ENCODE measurements at regions not wholly inside any gene's neighbourhood (a gene's known extent, or its start where the extent isn't known, plus 50 kb on each side); places are given as distances from the start of the nearest gene placed in this dataset.

DNA sequence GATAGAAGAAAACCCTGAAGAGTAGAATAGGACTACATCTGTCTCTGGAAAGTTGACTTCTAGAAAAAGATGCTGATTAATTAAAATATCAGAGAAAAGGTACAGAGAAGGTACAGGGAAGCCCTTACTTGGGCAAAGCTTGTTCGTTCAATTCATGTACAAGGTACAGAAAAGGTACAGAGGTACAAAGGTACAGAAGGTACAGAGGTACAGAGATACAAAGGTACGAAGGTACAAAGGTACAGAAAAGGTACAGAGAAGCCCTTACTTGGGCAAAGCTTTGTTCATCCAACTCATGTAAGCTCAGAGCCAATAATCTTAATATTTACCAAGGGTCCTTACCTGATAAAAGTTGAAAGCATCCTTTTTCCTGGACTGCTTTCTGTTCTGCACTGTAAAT is 182.3 kb downstream of the PCSK1 start:
- no peak for FAIRE-seq
- DNase-seq (ENCODE audit: extremely low spot score, insufficient read length, low read depth) = no peak

DNA sequence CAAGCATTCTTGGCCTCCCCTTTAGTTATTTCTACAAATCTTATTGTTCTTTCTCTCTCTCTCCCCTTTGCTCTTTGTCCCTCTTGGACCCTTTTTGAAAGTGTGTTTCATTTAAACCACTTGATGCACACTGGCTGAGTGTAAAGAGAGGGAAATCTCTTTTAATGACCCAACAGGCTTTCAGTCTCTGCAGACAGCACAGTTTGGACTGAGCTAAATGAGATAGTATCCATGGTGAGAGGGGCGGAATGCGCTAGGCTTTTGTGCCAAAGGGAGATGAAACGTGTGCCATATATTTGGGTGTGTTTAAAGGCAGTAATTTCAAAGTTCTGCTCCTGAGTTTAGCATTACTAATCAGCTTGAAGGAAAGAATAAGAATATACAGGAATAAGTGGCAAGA is 184.9 kb downstream of the PCSK1 start:
- FAIRE-seq = no peak
- DNase-seq (ENCODE audit: extremely low spot score, insufficient read length, low read depth) = no peak

DNA sequence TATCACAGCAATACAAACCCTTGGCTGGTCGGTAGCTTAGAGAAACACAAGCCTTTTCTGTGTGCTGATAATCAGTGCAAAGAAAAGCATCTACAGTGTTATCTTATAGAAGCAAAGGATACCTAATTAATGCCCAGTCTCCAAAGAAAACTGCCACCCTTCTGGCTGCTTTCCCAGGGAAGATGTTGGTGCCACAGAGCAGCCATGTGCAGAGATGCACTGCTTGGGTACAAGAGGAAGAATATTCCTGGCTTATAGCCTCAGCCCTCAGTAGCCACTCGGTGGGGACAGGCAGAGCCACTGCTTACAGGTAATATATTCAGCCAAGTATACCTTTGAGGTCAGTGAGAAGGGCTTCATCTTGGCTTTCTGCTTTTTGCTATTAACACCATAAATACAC is 185.3 kb downstream of the PCSK1 start:
- FAIRE-seq (no peak), DNase-seq (ENCODE audit: extremely low spot score, insufficient read length, low read depth) (no peak)

DNA sequence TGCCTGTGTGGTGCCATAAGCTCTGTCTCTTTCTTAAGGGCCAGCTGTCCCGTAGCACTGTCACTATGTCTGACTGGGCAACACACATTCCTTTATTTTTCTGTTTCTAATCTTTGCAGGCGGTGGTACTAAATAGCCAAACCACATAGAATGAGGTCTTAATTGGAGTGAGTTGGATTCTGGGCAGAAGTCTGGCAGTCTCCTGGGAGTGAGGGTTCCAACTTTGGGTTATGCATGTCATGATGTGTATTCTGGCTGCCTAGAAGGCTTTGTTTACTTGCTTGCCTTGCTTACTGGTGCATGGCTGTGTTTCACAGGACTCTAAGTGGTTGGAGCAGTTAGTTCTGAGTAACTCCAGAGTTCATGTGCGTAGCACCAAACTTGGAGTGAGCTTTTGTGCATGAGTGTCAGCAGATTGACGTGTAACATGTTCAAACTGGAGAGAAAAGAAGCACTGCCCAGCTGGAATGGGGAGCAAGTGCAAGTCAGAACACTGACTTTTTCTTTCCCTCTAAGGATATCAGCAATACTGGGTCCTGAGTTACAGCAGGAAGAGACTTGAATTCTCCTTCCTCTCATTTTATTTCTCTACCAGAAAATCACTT is 185.8 kb downstream of the PCSK1 start:
- FAIRE-seq (no peak), DNase-seq (ENCODE audit: extremely low spot score, insufficient read length, low read depth) (no peak)

DNA sequence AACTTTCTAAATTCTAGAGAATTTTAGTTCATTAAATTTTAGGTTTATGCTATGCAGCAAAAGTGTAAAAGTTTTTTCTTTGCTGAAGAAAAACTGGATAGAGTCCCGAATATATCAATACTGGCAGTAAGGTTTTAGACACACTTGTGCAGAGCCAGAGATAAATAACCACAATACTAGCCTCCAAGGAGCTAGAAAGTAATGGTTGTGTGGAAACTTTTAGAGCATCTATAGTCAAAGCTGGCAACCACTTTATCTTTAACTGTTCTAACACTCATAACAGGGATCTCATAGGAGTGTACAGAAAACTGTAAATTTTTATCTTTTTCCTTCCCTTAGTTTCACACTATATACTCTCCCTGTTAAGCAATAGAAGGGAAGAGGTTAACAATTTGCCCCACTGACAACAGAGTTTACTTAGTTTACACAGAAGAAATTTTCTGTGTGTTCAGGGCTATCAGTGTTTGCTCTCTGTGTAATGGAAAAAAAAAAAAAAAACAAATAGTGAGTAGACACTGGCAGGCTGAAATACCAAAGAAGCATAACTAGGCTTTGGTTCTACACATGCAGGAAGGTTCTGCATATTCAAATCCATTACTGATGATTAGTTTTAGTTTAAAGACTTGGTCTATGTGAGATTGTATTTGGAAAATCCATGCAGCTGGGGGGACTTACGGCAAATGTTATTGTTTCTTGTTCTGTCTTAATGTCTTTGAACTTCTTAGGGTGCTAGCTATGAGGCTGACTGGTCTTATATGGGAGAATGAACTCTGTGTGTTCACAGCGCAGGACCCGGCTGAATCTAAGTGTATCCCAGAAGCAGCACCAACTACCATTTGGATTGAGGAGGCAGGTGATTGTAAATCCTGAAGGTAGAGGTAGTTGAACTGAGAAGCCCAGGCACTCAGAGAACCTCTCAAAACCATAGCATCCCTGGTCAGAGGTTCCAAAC is 187.6 kb downstream of the PCSK1 start:
- DNase-seq (ENCODE audit: extremely low spot score, insufficient read length, low read depth) (no peak), FAIRE-seq (no peak)

DNA sequence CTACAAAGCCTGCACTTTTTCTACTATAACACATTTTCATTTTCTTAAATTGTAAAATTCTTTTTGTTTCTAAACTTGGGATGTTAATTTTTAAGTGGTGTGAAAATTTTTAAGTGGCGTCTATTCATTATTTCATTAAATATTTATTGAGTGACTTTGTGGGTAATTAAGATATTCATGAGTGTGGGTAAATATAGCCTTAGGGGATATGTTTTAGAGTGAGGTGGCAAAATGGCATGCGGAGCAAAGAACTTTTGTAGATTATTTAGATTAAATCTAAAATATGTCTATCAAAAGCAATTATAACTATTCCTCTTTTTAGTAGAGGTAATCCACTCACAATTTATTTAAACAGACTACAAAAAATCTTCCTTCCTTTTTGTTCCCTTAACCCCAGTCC is 188.4 kb downstream of the PCSK1 start:
- no peak for DNase-seq (ENCODE audit: extremely low spot score, insufficient read length, low read depth)
- no peak for FAIRE-seq

DNA sequence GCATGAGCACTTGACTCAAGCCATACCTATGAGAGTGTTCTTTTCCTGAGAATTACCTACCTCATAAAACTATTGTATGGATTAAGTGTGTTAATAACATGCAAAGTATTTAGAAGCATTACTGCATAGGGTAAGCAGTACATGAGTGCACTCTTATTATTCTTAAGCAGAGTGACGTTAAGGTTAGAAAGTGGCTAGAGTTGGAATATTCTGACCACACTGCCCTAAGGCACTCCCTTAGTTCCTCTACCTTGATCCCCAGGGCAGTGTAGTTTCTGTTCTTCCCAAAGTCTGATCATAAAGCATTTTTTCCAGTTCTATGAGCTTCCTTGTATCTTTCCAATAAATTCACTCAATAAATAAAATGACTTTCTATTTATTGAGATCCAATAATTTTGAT is 189.2 kb downstream of the PCSK1 start:
- no peak for FAIRE-seq
- DNase-seq (ENCODE audit: extremely low spot score, insufficient read length, low read depth) = no peak

DNA sequence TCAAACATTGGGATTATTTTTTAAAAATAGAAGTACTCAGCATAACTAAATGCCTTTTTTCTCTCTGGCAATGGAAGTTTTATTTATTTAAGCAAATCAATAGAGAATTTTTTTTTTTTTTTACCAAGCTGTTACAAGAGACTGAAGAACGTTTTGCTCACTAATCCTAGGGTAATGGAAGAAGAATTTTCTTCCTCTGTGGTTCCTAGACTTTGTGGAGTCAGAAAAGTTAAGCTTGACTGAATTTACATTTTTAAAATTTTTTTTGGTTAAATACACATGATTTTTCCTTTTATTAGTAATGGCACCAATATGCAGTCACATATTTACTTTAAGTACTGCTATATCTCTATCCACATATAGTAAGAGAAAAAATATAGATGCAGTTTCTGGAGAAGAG is 189.8 kb downstream of the PCSK1 start:
- FAIRE-seq = no peak
- no peak for DNase-seq (ENCODE audit: extremely low spot score, insufficient read length, low read depth)

DNA sequence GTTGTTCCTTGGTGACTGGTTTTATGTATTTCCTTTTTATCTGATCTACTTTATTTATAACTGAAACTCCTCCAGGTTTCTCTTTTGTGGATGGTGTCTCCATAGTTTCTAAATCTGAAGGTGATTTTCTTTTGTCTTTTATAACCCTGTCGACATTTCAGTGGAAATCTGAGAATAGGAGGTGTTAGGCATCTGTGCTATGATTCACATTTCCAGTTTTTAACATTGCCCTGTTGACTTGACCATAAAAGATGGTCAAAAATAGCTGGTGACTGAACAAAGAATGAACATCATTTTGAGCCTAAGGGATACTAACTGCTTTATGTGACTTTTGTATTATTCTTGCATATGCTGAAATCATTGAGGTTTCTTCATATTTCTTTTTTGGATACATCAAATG is 190.5 kb downstream of the PCSK1 start:
- FAIRE-seq = no peak
- DNase-seq (ENCODE audit: extremely low spot score, insufficient read length, low read depth) = no peak

DNA sequence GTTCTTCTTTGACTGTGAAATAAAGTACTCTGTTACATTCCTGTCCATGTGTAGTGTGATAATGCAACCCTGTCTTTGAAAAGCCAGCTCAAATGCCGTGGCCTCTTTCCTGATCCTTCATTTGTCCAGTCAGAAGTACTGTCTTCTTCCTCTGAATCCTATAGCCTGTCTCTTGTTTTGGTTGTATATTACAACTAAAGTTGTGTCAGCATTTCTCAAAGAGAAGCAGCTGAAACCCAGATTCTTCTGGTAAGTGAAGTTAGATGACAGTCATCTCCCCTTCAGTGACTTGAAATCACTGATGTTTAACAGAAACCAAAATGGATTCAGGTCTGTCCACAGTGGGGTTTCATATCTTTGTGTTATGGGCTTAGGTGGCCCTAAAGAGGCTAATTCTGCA is 196.2 kb downstream of the PCSK1 start:
- no peak for DNase-seq (ENCODE audit: extremely low spot score, insufficient read length, low read depth)
- FAIRE-seq = no peak

DNA sequence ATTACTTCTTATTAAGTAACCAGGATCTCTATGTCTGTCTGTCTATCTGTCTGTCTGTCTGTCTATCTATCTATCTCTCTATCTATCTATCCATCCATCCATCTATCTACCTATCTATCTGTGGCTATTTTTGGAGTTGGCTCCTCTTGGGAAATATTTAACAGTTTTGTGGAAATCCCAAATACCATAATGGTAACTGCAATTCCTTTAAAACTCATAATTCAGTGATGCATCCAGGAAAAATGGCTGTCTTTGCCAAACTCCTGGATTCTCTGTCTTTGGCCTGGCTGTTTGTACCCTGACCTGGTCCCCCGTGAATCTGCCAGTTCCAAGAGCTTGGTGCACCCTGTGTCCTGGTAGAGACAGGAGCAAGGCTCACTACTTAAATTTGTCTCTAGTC is 197.0 kb downstream of the PCSK1 start:
- FAIRE-seq = no peak
- no peak for DNase-seq (ENCODE audit: extremely low spot score, insufficient read length, low read depth)

DNA sequence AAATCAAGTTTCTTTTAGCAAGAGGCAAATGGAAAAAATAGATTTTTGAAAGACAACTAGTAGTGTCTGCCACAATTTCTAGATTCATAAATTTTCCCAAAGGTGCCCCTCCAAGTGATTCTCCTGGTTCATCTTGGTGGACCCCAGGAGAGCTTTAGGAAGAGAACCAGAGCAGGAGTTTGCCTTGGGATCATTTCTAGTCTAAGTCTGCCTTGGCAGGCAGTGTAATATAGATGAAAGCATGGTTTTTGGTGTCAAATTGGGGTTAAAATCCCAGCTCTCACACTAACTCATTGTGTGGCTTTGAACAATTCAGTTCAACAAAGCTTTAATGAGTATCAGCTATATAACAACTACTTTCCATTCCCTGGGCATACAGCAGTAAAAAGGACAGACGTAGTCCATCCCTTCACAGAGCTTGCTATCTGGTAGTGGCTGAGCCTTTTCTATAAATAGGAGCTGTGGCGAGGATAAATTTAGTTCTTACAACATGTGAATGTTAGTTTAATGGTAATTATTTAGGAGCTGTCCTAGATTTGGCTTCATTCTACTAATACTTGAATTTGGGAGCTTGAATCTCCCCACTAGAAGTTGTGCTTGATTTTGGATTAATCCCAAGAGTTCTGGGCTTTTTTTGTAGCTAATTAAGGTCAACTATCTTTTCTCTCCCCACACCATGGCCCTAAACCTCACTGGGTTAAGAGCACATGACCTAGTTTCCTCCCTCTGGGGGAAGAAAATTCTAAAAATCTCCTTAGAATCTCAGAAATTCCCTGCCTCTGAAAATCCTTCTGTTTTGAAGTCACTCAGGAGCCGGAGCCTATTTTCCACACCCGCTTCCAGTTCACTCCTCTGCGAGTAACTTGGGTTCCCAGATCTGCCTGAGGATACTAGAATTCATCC is 197.8 kb downstream of the PCSK1 start:
- DNase-seq (ENCODE audit: extremely low spot score, insufficient read length, low read depth) (no peak), FAIRE-seq (no peak)

DNA sequence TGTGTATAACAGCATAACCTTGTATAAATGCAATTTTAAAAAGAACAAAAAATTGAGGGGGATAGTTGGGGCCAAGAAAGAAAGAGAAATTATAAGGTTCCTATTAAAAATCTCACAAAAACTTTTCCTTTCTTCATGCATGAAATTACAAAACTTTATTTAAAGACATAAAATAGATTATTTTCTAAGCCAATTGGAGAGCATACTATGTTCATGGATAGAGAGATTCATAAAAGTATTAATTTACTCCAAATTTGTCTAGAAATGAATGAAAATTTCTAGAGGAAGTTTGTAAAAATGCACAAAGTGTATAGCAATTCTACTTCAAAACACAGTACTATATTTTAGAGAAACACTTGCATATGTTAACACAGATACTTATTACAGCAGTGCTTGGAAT is 200.4 kb downstream of the PCSK1 start:
- FAIRE-seq (no peak), DNase-seq (ENCODE audit: extremely low spot score, insufficient read length, low read depth) (no peak)

DNA sequence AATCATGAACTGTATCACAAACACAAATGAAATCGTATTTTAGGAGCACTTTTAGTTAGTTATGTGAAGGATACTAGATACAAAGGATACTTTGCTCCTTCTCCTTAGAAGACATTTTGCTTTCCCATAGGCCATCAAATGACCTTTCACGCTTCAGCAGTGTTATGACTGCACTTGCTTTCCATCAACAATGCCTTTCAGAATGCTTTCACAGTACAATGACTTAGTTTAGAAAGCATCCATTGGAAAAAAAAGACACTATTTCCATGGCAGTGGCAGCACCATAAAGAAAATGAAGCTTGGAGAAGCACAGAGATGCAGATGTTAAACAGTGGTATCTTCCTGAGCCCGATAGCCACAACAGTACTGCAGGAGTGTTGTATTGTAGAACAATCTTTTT is 203.9 kb downstream of the PCSK1 start:
- no peak for DNase-seq (ENCODE audit: extremely low spot score, insufficient read length, low read depth)
- FAIRE-seq = no peak

DNA sequence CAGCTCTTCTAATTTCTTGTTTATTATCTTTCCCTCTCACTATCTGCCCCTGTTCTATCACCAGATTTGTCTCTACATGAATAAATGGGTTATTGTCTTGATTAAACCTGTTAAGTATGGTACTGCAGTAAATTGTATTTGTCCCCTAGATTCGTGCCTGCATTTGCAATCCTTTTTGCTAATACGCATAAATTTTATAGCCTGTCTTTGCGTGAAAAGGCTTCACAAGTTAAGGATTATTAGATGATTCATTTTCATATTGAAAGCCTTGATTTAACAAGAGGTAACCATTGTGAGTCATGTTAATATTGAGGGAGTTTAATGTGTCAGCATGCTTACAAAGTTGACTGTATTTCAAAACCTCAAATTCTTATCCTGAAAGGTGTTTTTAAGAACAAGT is 204.6 kb downstream of the PCSK1 start:
- DNase-seq (ENCODE audit: extremely low spot score, insufficient read length, low read depth) (no peak), FAIRE-seq (no peak)

DNA sequence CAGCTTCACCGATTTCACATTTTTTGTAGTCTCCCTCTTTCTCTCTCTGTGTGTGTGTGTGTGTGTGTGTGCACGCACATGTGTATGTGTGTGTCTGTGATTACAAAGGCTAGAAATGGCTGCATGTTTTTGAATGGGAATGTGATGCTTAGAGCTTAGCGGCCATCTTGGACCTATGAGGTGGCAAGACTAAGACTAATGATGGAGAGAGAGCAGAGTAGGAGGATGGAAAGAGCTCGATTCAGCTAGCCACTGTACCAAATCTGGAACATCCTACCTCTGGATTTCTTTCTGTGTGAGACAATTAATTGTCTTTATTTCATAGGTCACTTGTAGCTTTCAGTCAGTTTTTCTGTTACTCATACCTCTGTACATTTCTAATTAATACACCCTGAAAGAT is 205.1 kb downstream of the PCSK1 start:
- DNase-seq (ENCODE audit: extremely low spot score, insufficient read length, low read depth) = no peak
- FAIRE-seq = no peak

DNA sequence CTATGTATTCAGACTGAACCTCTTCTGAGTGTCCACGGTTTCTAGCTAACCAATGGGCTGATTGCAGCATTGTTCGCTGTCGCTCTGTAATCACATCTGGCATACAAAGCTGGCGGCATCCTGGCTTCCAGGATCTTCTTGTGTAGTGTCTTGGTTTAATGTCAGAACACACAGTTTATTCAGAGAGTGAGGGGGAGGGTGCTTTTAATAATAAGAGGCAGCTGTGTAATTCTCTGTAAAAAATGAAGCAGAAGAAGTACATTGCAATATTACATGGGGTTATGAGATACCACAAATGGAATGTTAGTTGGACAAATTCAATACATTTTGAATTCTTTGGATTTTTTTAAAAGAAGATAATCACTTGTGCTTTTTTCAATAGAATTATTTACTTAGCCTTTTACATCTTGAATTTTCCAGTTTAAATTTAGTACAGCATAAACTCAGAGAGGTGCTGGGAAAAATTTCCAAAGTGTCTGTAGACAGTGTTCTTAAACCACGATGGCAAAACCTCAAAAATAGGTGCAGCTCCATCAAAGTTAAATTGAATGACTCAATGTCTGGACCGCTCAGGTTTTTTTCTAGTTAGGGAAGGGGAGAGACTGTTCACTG is 206.0 kb downstream of the PCSK1 start:
- DNase-seq (ENCODE audit: extremely low spot score, insufficient read length, low read depth) = no peak
- FAIRE-seq = no peak

DNA sequence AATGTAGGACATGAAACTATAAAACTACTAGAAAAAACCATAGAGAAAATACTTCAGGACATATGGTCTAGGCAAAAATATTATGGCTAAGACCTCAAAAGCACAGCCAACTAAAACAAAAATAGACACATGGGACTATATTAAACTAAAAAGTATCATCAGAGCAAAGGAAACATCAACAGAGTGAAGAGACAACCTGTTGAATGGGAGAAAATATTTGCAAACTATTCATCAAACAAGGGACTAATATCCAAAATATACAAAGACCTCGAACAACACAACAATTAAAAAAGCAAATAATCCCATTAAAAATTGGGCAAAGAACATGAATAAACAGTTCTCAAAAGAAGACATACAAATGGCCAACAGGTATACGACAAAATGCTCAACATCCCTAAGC is 210.9 kb downstream of the PCSK1 start:
- FAIRE-seq = no peak
- DNase-seq (ENCODE audit: extremely low spot score, insufficient read length, low read depth) = no peak

DNA sequence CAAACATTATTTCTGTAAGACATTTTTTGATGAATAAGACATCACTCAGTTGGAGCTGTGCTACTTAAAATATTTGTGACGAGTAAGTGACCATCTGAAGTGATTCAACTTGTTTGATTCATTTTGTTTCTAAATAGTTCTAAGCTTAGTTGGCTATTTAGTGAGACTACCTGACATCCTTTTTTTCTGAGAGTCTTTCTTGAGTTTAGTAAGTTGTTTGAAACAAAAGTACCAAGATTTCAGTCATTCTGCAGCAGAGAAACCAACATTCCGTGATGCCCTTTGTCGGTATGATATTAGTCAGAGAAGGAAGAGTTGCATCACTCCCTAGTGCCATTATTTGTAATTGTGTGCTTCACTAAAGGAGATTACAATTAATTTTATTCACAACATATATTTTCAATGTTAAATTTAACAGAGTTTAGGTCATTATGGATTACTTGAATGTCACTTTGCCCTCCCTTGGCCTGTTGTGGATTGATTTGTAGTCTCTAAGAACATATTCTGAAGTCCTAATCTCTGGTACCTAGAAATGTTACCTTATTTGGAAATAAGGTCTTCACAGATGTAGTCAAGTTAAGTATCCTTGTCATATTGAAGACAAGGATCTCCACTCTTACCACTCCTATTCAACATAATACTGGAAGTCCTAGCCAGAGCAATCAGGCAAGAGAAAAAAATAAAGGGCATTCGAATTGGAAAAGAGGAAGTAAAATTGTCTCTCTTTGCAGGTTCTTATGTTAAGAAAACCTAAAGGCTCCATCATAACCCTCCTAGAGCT is 212.2 kb downstream of the PCSK1 start:
- FAIRE-seq = peak; percentile 21
- DNase-seq (ENCODE audit: extremely low spot score, insufficient read length, low read depth) = no peak

Measured in GM18507 (cell line).